Progenitor cell of endocrine pancreas (in vitro differentiated cells): ENCODE measurements at regions not wholly inside any gene's neighbourhood (a gene's known extent, or its start where the extent isn't known, plus 50 kb on each side); places are given as distances from the start of the nearest gene placed in this dataset.

Source experiments
- DNase-seq: peaks from one replicate; pipeline ENCODE4 v3.0.0; 2021; ENCODE audit warnings: low spot score; ENCODE audit not compliant: unreplicated experiment
- H3K27ac Mint-ChIP-seq: 2 replicates; pipeline ENCODE4 v1.8.0; 2021; ENCODE audit warnings: mild to moderate bottlenecking, moderate library complexity, mixed read lengths
- H3K27me3 Mint-ChIP-seq: 2 replicates; pipeline ENCODE4 v1.8.0; 2021; ENCODE audit warnings: mixed read lengths
- H3K36me3 Mint-ChIP-seq: 2 replicates; pipeline ENCODE4 v1.8.0; 2022; ENCODE audit warnings: mixed read lengths; ENCODE audit not compliant: insufficient read depth
- H3K4me1 Mint-ChIP-seq: 2 replicates; pipeline ENCODE4 v1.8.0; 2021; ENCODE audit warnings: low read depth, mixed read lengths
- H3K4me3 Mint-ChIP-seq: 2 replicates; pipeline ENCODE4 v1.8.0; 2021; ENCODE audit warnings: low read depth, mild to moderate bottlenecking, moderate library complexity, mixed read lengths
- H3K9me3 Mint-ChIP-seq: 2 replicates; pipeline ENCODE4 v1.8.0; 2021; ENCODE audit warnings: low read depth, mixed read lengths
- TF ChIP-seq, protein P1 (sequence below): fragments of 200-600 bp; sonication (generic); IDR thresholded peaks from one replicate; pipeline ENCODE4 v1.5.0; 2021; ENCODE audit warnings: antibody characterized with exemption, mild to moderate bottlenecking; ENCODE audit not compliant: unreplicated experiment

DNA sequence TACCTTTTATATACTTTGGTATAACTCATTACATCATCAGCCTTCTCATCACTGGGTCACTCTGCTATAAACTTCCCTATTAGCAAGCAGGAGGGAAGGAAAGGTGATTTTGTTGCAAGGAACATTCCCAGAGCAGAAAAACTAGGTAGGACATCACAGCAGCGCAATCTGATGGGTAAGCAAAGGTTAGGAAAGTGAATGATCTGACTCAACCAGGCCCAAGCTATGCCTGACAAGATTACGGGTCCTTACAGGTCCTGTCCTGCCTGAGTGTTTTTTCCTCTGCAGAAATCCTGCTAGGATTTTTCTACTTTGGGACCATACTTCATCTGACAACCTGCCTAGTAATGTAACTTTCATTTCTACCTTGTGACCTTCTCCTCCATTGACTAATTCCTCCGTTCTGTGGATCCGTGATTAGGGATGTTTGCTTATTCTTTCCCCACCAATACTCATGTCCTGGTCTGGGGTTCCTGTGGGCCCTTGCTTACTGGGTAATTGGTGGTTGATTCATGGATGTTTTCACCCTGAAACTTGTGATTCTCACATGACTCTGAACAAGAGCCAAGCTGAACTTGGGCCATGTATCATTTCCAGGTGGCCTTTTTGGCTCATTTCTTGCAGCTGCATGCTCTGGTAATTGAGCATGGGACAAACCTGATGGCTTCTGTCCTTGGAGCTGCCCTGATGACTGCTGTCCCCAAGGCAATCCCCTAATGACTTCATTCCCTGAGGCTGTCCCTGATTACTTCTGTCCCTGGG is 111.9 kb upstream of the KIT start:
- Mint-ChIP-seq H3K4me1 (peaks cover 27% of the 10 kb centered on the region), H3K4me3 (no peak overlapping the region)

DNA sequence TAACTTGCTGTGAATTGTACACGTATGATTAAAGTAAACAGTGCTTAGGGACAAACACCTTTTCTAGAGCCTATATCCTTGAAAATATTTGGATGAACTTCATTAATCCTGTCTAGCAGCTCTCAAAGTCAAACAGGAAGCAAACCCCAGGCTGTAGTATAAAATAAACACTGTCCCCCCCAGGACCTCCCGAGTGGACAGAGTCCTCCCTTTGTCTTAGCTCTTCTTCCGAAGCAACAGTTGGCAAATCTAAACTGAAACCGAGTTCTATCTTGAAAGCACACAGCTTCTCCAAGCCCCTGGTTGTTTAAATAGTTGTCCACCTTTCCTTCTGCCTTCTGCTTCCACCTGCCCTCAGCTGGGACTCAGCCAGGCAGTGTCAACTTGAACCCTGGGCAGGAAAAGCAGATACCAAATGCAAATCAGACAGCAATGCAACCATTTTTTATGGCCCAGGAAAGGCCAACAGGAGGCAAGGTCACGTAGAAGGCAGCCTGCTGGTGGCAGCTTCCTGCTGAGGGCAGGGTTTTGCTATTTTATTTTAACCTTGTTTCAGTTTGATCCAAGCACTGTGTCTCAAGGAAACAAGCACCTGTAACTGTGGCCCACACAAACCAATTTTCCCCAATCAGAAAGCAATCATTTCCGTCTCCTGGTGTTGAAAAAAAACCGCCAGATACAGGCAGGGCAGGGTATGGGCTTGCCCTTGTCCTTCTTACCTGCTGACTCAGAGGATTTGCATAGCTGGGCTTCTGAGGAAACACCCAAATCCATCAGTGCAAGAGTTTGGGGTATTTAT is 110.3 kb upstream of the KIT start:
- H3K4me3 Mint-ChIP-seq, result no peak overlapping the region
- H3K4me1 Mint-ChIP-seq, result peaks cover 13% of the 10 kb centered on the region
- TF ChIP-seq, protein P1, sequence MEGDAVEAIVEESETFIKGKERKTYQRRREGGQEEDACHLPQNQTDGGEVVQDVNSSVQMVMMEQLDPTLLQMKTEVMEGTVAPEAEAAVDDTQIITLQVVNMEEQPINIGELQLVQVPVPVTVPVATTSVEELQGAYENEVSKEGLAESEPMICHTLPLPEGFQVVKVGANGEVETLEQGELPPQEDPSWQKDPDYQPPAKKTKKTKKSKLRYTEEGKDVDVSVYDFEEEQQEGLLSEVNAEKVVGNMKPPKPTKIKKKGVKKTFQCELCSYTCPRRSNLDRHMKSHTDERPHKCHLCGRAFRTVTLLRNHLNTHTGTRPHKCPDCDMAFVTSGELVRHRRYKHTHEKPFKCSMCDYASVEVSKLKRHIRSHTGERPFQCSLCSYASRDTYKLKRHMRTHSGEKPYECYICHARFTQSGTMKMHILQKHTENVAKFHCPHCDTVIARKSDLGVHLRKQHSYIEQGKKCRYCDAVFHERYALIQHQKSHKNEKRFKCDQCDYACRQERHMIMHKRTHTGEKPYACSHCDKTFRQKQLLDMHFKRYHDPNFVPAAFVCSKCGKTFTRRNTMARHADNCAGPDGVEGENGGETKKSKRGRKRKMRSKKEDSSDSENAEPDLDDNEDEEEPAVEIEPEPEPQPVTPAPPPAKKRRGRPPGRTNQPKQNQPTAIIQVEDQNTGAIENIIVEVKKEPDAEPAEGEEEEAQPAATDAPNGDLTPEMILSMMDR, result no peak
- H3K36me3 Mint-ChIP-seq, result no peaks in the 10 kb centered on the region
- peaks cover 15% of the 10 kb centered on the region for H3K27me3 Mint-ChIP-seq
- no peaks in the 10 kb centered on the region for H3K9me3 Mint-ChIP-seq
- no peak for DNase-seq
- no peak overlapping the region for H3K27ac Mint-ChIP-seq

More for the DNA sequence above, 111.9 kb upstream of the KIT start:
- H3K36me3 Mint-ChIP-seq, result no peaks in the 10 kb centered on the region
- no peak overlapping the region for H3K27ac Mint-ChIP-seq
- no peaks in the 10 kb centered on the region for H3K9me3 Mint-ChIP-seq
- peaks cover 21% of the 10 kb centered on the region for H3K27me3 Mint-ChIP-seq
- no peak for DNase-seq
- TF ChIP-seq, protein P1, result no peak

DNA sequence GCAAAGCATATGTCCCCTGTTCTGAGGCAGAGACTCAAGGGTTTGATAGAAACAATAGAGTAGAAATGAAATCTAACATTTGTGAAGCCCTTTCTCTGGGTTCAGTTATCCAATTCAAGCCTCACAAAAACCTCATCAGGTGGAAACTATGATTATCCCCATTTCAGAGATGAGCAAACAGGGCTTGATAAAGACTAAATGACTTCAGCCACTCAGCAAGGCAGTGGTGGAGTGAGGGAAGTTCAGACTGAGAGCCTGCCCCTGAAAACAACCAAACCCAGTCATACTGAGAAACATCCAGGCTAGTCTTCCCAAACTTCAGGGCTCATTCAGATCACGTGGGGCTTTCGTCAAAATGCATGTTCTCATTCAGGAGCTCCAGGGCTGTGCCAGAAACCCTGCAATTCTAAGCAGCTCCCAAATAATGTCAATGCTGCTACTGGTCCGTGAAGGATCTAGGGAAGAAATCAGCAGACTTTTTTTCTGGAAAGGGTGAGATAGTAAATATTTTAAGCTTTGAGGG is 109.6 kb upstream of the KIT start:
- Mint-ChIP-seq H3K27ac (no peak overlapping the region), H3K36me3 (no peaks in the 10 kb centered on the region), H3K27me3 (peaks cover 15% of the 10 kb centered on the region), H3K4me3 (no peak overlapping the region), H3K9me3 (no peaks in the 10 kb centered on the region), H3K4me1 (peaks cover 12% of the 10 kb centered on the region)
- DNase-seq, result no peak
- TF ChIP-seq, protein P1, result no peak

DNA sequence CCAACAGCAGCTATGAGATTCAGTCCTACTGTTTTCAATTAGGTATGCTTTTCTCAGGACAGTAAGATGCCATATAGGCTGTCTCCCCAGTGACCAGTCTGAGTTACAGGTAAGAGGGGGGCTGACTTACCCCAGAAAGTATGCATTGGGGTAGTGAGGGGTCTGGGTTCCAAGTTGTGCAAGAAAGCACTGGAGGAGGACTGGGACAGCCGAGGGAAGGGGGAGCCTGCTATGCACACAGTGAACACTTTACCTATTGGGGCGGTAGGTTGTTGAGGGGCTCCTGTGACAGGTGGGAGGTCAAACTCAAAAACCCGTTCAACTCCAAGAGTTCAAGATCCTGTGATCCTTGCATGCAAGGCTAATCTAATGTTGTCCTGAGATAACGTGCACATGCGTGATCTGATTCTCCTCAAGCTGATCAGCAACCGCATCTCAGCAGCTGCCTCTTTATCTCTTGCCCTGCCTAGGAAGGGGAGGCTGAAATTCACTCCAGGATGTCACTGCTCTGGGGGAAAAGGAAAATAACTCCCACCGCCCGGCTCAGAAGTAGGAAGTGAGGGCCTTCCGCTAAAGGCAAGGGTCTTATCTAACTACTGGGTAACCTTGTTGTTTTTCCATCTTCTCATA is 108.8 kb upstream of the KIT start:
- no peaks in the 10 kb centered on the region for H3K9me3 Mint-ChIP-seq
- peaks cover 15% of the 10 kb centered on the region for H3K27me3 Mint-ChIP-seq
- peaks cover 11% of the 10 kb centered on the region for H3K4me1 Mint-ChIP-seq
- TF ChIP-seq, protein P1, result no peak
- no peak overlapping the region for H3K27ac Mint-ChIP-seq
- no peak for DNase-seq
- no peak overlapping the region for H3K4me3 Mint-ChIP-seq
- no peaks in the 10 kb centered on the region for H3K36me3 Mint-ChIP-seq
